Small intestine (tissue), 7 donors: ENCODE measurements at regions not wholly inside any gene's neighbourhood (a gene's known extent, or its start where the extent isn't known, plus 50 kb on each side); places are given as distances from the start of the nearest gene placed in this dataset.

Source experiments
- DNase-seq, 2 donors: peaks; one replicate each; pipeline versions ENCODE4 v3.0.0 to v3.0.0-alpha.2; 2013
- FAIRE-seq: peaks from 2 replicates; lab custom pipeline; 2012; peaks lifted over from hg19 to GRCh38; lab: Jason Lieb, UNC
- H3K27ac ChIP-seq, 3 donors: one replicate each; pipeline ENCODE4 v1.5.1; 2013; ENCODE audit warnings: low read length in 2 of 3, mild to moderate bottlenecking in 2 of 3, control low read depth in 1 of 3, inconsistent platforms in 1 of 3, low read depth in 1 of 3, moderate library complexity in 1 of 3
- H3K27me3 ChIP-seq, 3 donors: one replicate each; pipeline ENCODE4 v1.6.1; 2013; ENCODE audit warnings: low read length in 3 of 3, inconsistent platforms in 1 of 3; ENCODE audit not compliant: control insufficient read depth in 3 of 3, insufficient read depth in 3 of 3
- H3K36me3 ChIP-seq, 3 donors: one replicate each; pipeline ENCODE4 v1.6.1; 2013; ENCODE audit warnings: low read length in 3 of 3, inconsistent platforms in 1 of 3, low read depth in 1 of 3, mild to moderate bottlenecking in 1 of 3, moderate library complexity in 1 of 3; ENCODE audit not compliant: control insufficient read depth in 3 of 3, insufficient read depth in 2 of 3
- H3K4me1 ChIP-seq, 3 donors: one replicate each; pipeline ENCODE4 v1.6.1; 2013; ENCODE audit warnings: low read length in 2 of 3, inconsistent platforms in 1 of 3, low read depth in 1 of 3, mild to moderate bottlenecking in 1 of 3, moderate library complexity in 1 of 3; ENCODE audit not compliant: control insufficient read depth in 3 of 3, insufficient read depth in 2 of 3
- H3K4me3 ChIP-seq, 3 donors: one replicate each; pipeline ENCODE4 v1.5.1; 2013; ENCODE audit warnings: low read length in 3 of 3, control low read depth in 1 of 3, inconsistent platforms in 1 of 3, low read depth in 1 of 3, mild to moderate bottlenecking in 1 of 3, moderate library complexity in 1 of 3
- H3K9me3 ChIP-seq, 2 donors: one replicate each; pipeline ENCODE4 v1.6.1; 2013; ENCODE audit warnings: low read depth in 1 of 2, low read length in 1 of 2; ENCODE audit not compliant: control insufficient read depth in 2 of 2, insufficient read depth in 1 of 2
- WGBS, 3 donors: extraction: QIAGEN DNeasy Blood & Tissue Kit; methylation state at CpG; one replicate each; pipeline ENCODE4 v1.1.7; 2013; 5-methylcytosine and 5-hydroxymethylcytosine counted together
- donor health status: healthy with polysubstance abuse.
- donor health status: control.
- donor health status: control.
- donor health status: Bipolar disorder and iron deficiency.
- donor health status: healthy.

GRCh38 chr2:52955079-52955478 lies 812.5 kb upstream of the CHAC2 start:
- H3K4me1 ChIP-seq: no peaks in the 10 kb centered on the region
- WGBS, 3 donors: 63 to 75% (median 73%) methylated on average over 5 of the region's 5 CpGs
- no peaks in the 10 kb centered on the region for H3K36me3 ChIP-seq
- no peak overlapping the region for H3K4me3 ChIP-seq
- FAIRE-seq: no peak
- no peak for DNase-seq
- H3K9me3 ChIP-seq: peaks cover 0 to under 1% of the 10 kb centered on the region in 2 donors
- H3K27ac ChIP-seq: no peak overlapping the region
- H3K27me3 ChIP-seq: no peaks in the 10 kb centered on the region

- 85 to 92% (median 91%) methylated on average over 2 of the region's 2 CpGs for WGBS, 3 donors
- H3K4me1 ChIP-seq: peaks cover 0 to 1% (median 0%) of the 10 kb centered on the region in 3 donors
- FAIRE-seq: no peak
Measured at GRCh38 chr2:52940101-52940500, 827.5 kb upstream of the CHAC2 start.

DNA sequence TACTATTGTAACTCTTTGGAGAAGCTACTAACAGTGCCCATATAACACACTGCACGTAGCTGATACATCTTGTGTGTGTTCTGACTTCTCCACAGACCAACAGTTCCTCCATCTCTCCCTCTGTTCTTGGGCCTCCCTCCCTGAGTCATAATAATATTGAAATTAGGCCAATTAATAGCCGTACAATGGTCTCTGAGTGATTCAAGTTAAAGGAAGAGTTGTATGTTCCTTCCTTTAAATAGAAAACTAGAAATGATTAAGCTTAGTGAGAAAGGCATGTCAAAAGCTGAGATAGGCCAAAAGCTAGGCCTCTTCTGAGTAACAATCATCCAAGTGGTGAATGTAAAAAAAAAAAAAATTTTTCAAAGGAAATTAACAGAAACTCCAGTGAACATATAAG lies 828.4 kb upstream of the CHAC2 start:
- 62 to 82% (median 68%) methylated on average over 2 of the region's 2 CpGs for WGBS, 3 donors
- Histone ChIP-seq H3K9me3 (no peaks in the 10 kb centered on the region), H3K4me1 (peaks cover 0 to 7% (median 0%) of the 10 kb centered on the region in 3 donors), H3K36me3 (no peaks in the 10 kb centered on the region), H3K27me3 (no peaks in the 10 kb centered on the region), H3K27ac (no peak overlapping the region), H3K4me3 (no peak overlapping the region)
- DNase-seq (no peak), FAIRE-seq (no peak)

More at GRCh38 chr2:52940101-52940500, 827.5 kb upstream of the CHAC2 start:
- H3K36me3 ChIP-seq: no peaks in the 10 kb centered on the region
- no peak overlapping the region for H3K27ac ChIP-seq
- no peak for DNase-seq
- no peak overlapping the region for H3K4me3 ChIP-seq
- no peaks in the 10 kb centered on the region for H3K27me3 ChIP-seq
- H3K9me3 ChIP-seq: no peaks in the 10 kb centered on the region

DNA sequence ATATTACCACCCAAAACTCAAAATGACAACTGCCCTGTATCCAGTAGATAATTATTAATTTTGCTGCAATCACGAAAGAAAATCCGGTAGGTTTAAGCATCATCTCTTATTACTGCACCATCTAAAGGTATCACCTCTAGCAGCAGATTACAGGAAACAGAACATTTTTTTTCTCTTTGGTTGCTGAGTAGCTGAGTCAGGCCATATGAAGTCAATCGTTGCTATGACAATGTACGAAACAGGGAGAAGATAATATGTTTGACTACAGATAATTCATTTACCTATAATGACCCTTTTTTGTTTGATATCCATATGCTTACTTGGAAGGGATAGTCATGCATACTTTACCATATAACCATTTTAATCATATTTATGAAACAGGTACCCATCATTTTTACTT lies 831.6 kb upstream of the CHAC2 start:
- 66 to 79% (median 67%) methylated on average over 4 of the region's 4 CpGs for WGBS, 3 donors
- DNase-seq: peak in 1 of 2 donors; percentile 21
- no peaks in the 10 kb centered on the region for H3K27me3 ChIP-seq
- no peak overlapping the region for H3K27ac ChIP-seq
- peaks cover 0 to 7% (median 0%) of the 10 kb centered on the region in 3 donors for H3K4me1 ChIP-seq
- no peaks in the 10 kb centered on the region for H3K9me3 ChIP-seq
- no peaks in the 10 kb centered on the region for H3K36me3 ChIP-seq
- no peak for FAIRE-seq
- no peak overlapping the region for H3K4me3 ChIP-seq

DNA sequence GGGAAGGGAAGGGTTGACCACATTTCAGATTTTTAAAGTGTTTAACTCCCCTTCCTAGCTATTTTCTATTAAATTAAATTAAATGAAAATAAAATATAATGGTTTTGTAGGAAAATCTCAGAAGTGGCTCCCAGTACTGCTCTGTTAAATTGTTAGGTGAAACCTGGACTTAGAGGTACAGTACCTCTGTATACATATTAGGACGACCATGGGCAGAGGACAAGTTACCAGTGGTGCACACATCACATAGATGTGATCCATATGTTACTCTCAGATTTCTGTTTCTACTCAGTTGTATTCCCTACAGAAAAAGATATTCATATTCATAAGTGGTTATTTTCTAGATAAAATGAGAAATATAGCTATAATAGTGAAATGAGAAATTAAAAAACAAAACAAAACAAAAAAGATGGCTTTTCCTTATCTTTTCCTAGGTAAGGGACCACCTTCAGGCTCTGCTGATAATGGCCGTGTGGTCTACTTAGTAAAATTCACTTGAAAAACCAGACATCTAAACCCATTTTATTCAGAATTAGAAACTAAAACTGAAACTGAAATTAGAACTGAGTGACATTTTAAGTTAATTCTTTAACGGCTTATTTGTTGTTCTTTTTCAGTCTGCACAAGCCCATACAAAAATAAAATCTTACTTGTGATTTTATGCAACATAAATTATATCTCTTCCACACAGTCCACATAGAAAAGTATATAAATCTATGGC lies 832.5 kb upstream of the CHAC2 start:
- WGBS, 3 donors: 42 to 43% (median 42%) methylated on average over 3 of the region's 3 CpGs
- Histone ChIP-seq H3K27ac (peak overlapping the region in 1 of 3 donors; percentile 62), H3K4me3 (no peak overlapping the region), H3K27me3 (no peaks in the 10 kb centered on the region), H3K36me3 (no peaks in the 10 kb centered on the region), H3K9me3 (no peaks in the 10 kb centered on the region), H3K4me1 (peaks cover 0 to 7% (median 0%) of the 10 kb centered on the region in 3 donors)
- DNase-seq (no peak), FAIRE-seq (peak; percentile 44)

GRCh38 chr2:52934323-52934898 lies 833.2 kb upstream of the CHAC2 start:
- FAIRE-seq (peak; percentile 10), DNase-seq (peak in 1 of 2 donors; percentile 50)
- Histone ChIP-seq H3K27me3 (no peaks in the 10 kb centered on the region), H3K27ac (peak overlapping the region in 1 of 3 donors; percentile 62), H3K4me1 (peaks cover 0 to 7% (median 0%) of the 10 kb centered on the region in 3 donors), H3K9me3 (peaks cover 0 to 6% of the 10 kb centered on the region in 2 donors), H3K4me3 (no peak overlapping the region), H3K36me3 (no peaks in the 10 kb centered on the region)
- WGBS, 3 donors: 22 to 45% (median 34%) methylated on average over 3 of the region's 3 CpGs

- Histone ChIP-seq H3K4me1 (peaks cover 0 to 7% (median 0%) of the 10 kb centered on the region in 3 donors), H3K4me3 (no peak overlapping the region), H3K9me3 (peaks cover 0 to 8% of the 10 kb centered on the region in 2 donors), H3K27ac (peak overlapping the region in 1 of 3 donors; percentile 62), H3K36me3 (no peaks in the 10 kb centered on the region), H3K27me3 (no peaks in the 10 kb centered on the region)
- 41 to 48% (median 47%) methylated on average over 2 of the region's 2 CpGs for WGBS, 3 donors
- FAIRE-seq (no peak), DNase-seq (no peak)
Measured at GRCh38 chr2:52933878-52934277, 833.7 kb upstream of the CHAC2 start.

- no peak for DNase-seq
- no peaks in the 10 kb centered on the region for H3K36me3 ChIP-seq
- FAIRE-seq: no peak
- H3K27ac ChIP-seq: no peak overlapping the region
- H3K27me3 ChIP-seq: no peaks in the 10 kb centered on the region
- H3K4me1 ChIP-seq: peaks cover 0 to 7% (median 0%) of the 10 kb centered on the region in 3 donors
- WGBS, 3 donors: 26 to 40% (median 38%) methylated on average over 1 of the region's 1 CpG
- no peak overlapping the region for H3K4me3 ChIP-seq
- peaks cover 0 to 8% of the 10 kb centered on the region in 2 donors for H3K9me3 ChIP-seq
Measured at GRCh38 chr2:52931660-52932059, 835.9 kb upstream of the CHAC2 start.
